ENCODE measurements at regions not wholly inside any gene's neighbourhood (a gene's known extent, or its start where the extent isn't known, plus 50 kb on each side); places are given as distances from the start of the nearest gene placed in this dataset.

- TF ChIP-seq, protein P1, sequence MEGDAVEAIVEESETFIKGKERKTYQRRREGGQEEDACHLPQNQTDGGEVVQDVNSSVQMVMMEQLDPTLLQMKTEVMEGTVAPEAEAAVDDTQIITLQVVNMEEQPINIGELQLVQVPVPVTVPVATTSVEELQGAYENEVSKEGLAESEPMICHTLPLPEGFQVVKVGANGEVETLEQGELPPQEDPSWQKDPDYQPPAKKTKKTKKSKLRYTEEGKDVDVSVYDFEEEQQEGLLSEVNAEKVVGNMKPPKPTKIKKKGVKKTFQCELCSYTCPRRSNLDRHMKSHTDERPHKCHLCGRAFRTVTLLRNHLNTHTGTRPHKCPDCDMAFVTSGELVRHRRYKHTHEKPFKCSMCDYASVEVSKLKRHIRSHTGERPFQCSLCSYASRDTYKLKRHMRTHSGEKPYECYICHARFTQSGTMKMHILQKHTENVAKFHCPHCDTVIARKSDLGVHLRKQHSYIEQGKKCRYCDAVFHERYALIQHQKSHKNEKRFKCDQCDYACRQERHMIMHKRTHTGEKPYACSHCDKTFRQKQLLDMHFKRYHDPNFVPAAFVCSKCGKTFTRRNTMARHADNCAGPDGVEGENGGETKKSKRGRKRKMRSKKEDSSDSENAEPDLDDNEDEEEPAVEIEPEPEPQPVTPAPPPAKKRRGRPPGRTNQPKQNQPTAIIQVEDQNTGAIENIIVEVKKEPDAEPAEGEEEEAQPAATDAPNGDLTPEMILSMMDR (IDR thresholded peaks at IDR 0.05) = no peak
- no peak for TF ChIP-seq POLR2AphosphoS5 (IDR thresholded peaks at IDR 0.05)
Observed at GRCh38 chr1:83016354-83016849, 982.5 kb downstream of the TTLL7 start.

Data from upper lobe of left lung (tissue), 4 donors.